Erythroblast (primary cell): ENCODE measurements at regions not wholly inside any gene's neighbourhood (a gene's known extent, or its start where the extent isn't known, plus 50 kb on each side); places are given as distances from the start of the nearest gene placed in this dataset.

Experiments
- DNase-seq, 2 experiments: peaks; one replicate each; lab custom pipeline; 2025; lab: John Stamatoyannopoulos, UW
- GATA1 ChIP-seq: IDR thresholded peaks from 2 replicates; pipeline ENCODE4 v1.6.1; 2011; ENCODE audit warnings: low read depth, mild to moderate bottlenecking, control low read depth, low read length, moderate library complexity
- POLR2A ChIP-seq: IDR thresholded peaks from 2 replicates; pipeline ENCODE4 v1.6.1; 2011; ENCODE audit warnings: mild to moderate bottlenecking, low read length

- no peak for TF ChIP-seq GATA1
- no peak for TF ChIP-seq POLR2A
- no peak for DNase-seq
These were observed 57.6 kb upstream of the SIM2 start for GRCh38 chr21:36641346-36641745.

GRCh38 chr21:36641886-36642285, 57.0 kb upstream of the SIM2 start:
- no peak for DNase-seq
- TF ChIP-seq POLR2A (no peak), GATA1 (no peak)

- DNase-seq = no peak
- TF ChIP-seq POLR2A = no peak
- TF ChIP-seq GATA1 = no peak
These were observed 56.1 kb upstream of the SIM2 start for GRCh38 chr21:36642777-36643176.

- TF ChIP-seq POLR2A (no peak), GATA1 (no peak)
- no peak for DNase-seq
These were observed 55.3 kb upstream of the SIM2 start for GRCh38 chr21:36643374-36644250.

GRCh38 chr21:36646011-36646410, 52.9 kb upstream of the SIM2 start:
- no peak for TF ChIP-seq POLR2A
- TF ChIP-seq GATA1 = no peak
- DNase-seq = no peak

GRCh38 chr21:36646645-36647044, 52.3 kb upstream of the SIM2 start:
- TF ChIP-seq GATA1 (no peak), POLR2A (no peak)
- no peak for DNase-seq

- no peak for DNase-seq
- no peak for TF ChIP-seq POLR2A
- TF ChIP-seq GATA1 = no peak
These were observed 51.4 kb upstream of the SIM2 start for GRCh38 chr21:36647279-36648093.
